Fibroblast of skin of scalp (primary cell): ENCODE measurements at regions not wholly inside any gene's neighbourhood (a gene's known extent, or its start where the extent isn't known, plus 50 kb on each side); places are given as distances from the start of the nearest gene placed in this dataset.
"Not testable (repeated sequence)": the region's sequence is repeated elsewhere in the genome, so short reads cannot be mapped to it uniquely, and the experiment has no call there.

Experiments used
- DNase-seq: peaks from one replicate; pipeline ENCODE4 v3.0.0-alpha.2; 2013

GRCh38 chr2:208608122-208608835 lies 201.7 kb downstream of the PTH2R start:
- no peak for DNase-seq

GRCh38 chr2:208609166-208609804 lies 202.7 kb downstream of the PTH2R start:
- DNase-seq, result no peak

GRCh38 chr2:208615675-208616074 lies 209.1 kb downstream of the PTH2R start:
- not testable (repeated sequence) for DNase-seq

GRCh38 chr2:208618220-208618619 lies 211.6 kb downstream of the PTH2R start:
- DNase-seq, result no peak

GRCh38 chr2:208619993-208620392 lies 213.4 kb downstream of the PTH2R start:
- no peak for DNase-seq

- no peak for DNase-seq
Measured at GRCh38 chr2:208620487-208620978, 213.9 kb downstream of the PTH2R start.

GRCh38 chr2:208627110-208627884 lies 220.7 kb downstream of the PTH2R start:
- no peak for DNase-seq

GRCh38 chr2:208627916-208628315 lies 221.3 kb downstream of the PTH2R start:
- no peak for DNase-seq

- DNase-seq, result no peak
Measured at GRCh38 chr2:208638059-208638458, 231.5 kb downstream of the PTH2R start.

GRCh38 chr2:208642125-208642779 lies 235.7 kb downstream of the PTH2R start:
- DNase-seq, result no peak

- DNase-seq, result no peak
Measured at GRCh38 chr2:208643145-208643544, 236.6 kb downstream of the PTH2R start.

GRCh38 chr2:208645226-208645625 lies 238.6 kb downstream of the PTH2R start:
- no peak for DNase-seq

GRCh38 chr2:208648368-208648767 lies 241.8 kb downstream of the PTH2R start:
- DNase-seq, result no peak

GRCh38 chr2:208653383-208653782 lies 246.8 kb downstream of the PTH2R start:
- no peak for DNase-seq

- no peak for DNase-seq
Measured at GRCh38 chr2:208654056-208654455, 247.5 kb downstream of the PTH2R start.

GRCh38 chr2:208657468-208657867 lies 250.9 kb downstream of the PTH2R start:
- no peak for DNase-seq

- DNase-seq, result no peak
Measured at GRCh38 chr2:208669394-208669793, 262.8 kb downstream of the PTH2R start.

- DNase-seq, result no peak
Measured at GRCh38 chr2:208671284-208671683, 264.7 kb downstream of the PTH2R start.

GRCh38 chr2:208671886-208672680 lies 265.5 kb downstream of the PTH2R start:
- DNase-seq, result no peak

- DNase-seq, result no peak
Measured at GRCh38 chr2:208673631-208674030, 267.0 kb downstream of the PTH2R start.

GRCh38 chr2:208674919-208675318 lies 268.3 kb downstream of the PTH2R start:
- DNase-seq, result no peak

- DNase-seq, result not testable (repeated sequence)
Measured at GRCh38 chr2:208685929-208686328, 279.3 kb downstream of the PTH2R start.
